MM.1S (cell line): ENCODE measurements at regions not wholly inside any gene's neighbourhood (a gene's known extent, or its start where the extent isn't known, plus 50 kb on each side); places are given as distances from the start of the nearest gene placed in this dataset.

ENCODE experiments used
- DNase-seq: peaks from one replicate; pipeline ENCODE4 v3.0.0-alpha.2; 2015
- H2AFZ ChIP-seq: fragments of 300-600 bp; sonication (generic); 2 replicates; pipeline ENCODE4 v1.6.0; 2016; ENCODE audit warnings: antibody characterized with exemption, low read length
- H3F3A ChIP-seq: fragments of 300-600 bp; sonication (generic); 2 replicates; pipeline ENCODE4 v1.6.1; 2016; ENCODE audit warnings: mild to moderate bottlenecking, antibody characterized with exemption, low read length, moderate library complexity, mixed read lengths; ENCODE audit not compliant: insufficient read depth
- H3K27ac ChIP-seq: fragments of 300-600 bp; sonication (generic); 2 replicates; pipeline ENCODE4 v1.5.1; 2016; ENCODE audit warnings: mild to moderate bottlenecking, low read length
- H3K27me3 ChIP-seq: fragments of 300-600 bp; sonication (generic); replicated peaks from 2 replicates; pipeline ENCODE4 v1.6.0; 2016; ENCODE audit warnings: low read length; ENCODE audit not compliant: insufficient read depth
- H3K36me3 ChIP-seq: fragments of 300-600 bp; sonication (generic); replicated peaks from 2 replicates; pipeline ENCODE4 v1.6.1; 2016; ENCODE audit warnings: mild to moderate bottlenecking, low read length, mixed read lengths; ENCODE audit not compliant: insufficient read depth
- H3K4me1 ChIP-seq: fragments of 300-600 bp; sonication (generic); 2 replicates; pipeline ENCODE4 v1.6.1; 2016; ENCODE audit warnings: low read length, mixed read lengths
- H3K4me2 ChIP-seq: fragments of 300-600 bp; sonication (generic); 2 replicates; pipeline ENCODE4 v1.6.0; 2016; ENCODE audit warnings: low read depth, low read length
- H3K4me3 ChIP-seq: fragments of 300-600 bp; sonication (generic); 2 replicates; pipeline ENCODE4 v1.5.1; 2016; ENCODE audit warnings: low read length, mixed read lengths
- H3K79me2 ChIP-seq: fragments of 300-600 bp; sonication (generic); 2 replicates; pipeline ENCODE4 v1.6.1; 2016; ENCODE audit warnings: mixed run types, low read length, mixed read lengths
- H3K9ac ChIP-seq: fragments of 300-600 bp; sonication (generic); 2 replicates; pipeline ENCODE4 v1.6.1; 2016; ENCODE audit warnings: low read length, mixed read lengths
- H3K9me2 ChIP-seq: fragments of 300-600 bp; sonication (generic); replicated peaks from 2 replicates; pipeline ENCODE4 v1.6.1; 2016; ENCODE audit warnings: mild to moderate bottlenecking, low read length, mixed read lengths; ENCODE audit not compliant: insufficient read depth
- H3K9me3 ChIP-seq: fragments of 300-600 bp; sonication (generic); replicated peaks from 2 replicates; pipeline ENCODE4 v1.6.1; 2016; ENCODE audit warnings: mild to moderate bottlenecking, low read length, mixed read lengths; ENCODE audit not compliant: insufficient read depth
- H4K20me1 ChIP-seq: fragments of 300-600 bp; sonication (generic); 2 replicates; pipeline ENCODE4 v1.6.1; 2016; ENCODE audit warnings: mild to moderate bottlenecking, low read length, moderate library complexity, mixed read lengths; ENCODE audit not compliant: insufficient read depth
- CTCF ChIP-seq: fragments of 300-600 bp; sonication (generic); IDR thresholded peaks from 2 replicates; pipeline ENCODE4 v1.5.1; 2016; ENCODE audit warnings: antibody characterized with exemption, low read length, mixed read lengths
- EZH2 ChIP-seq: fragments of 300-600 bp; sonication (generic); optimal IDR thresholded peaks from 2 replicates; pipeline ENCODE3; 2017; ENCODE audit warnings: low read depth, mild to moderate bottlenecking, antibody characterized with exemption, low read length, mixed read lengths
- EZH2phosphoT487 ChIP-seq: fragments of 300-600 bp; sonication (generic); IDR thresholded peaks from 2 replicates; pipeline ENCODE4 v1.6.1; 2018; ENCODE audit warnings: antibody characterized with exemption, low read length

- H3K27me3 ChIP-seq = no peaks in the 10 kb centered on the region
- TF ChIP-seq EZH2 (no peak), CTCF (no peak)
- no peaks in the 10 kb centered on the region for H3K36me3 ChIP-seq
- no peaks in the 10 kb centered on the region for H3K4me1 ChIP-seq
- H3K27ac ChIP-seq = no peak overlapping the region
- no peak overlapping the region for H3K4me3 ChIP-seq
- no peaks in the 10 kb centered on the region for H3F3A ChIP-seq
- no peak overlapping the region for H3K9ac ChIP-seq
- H3K9me3 ChIP-seq = no peaks in the 10 kb centered on the region
- no peak overlapping the region for H3K4me2 ChIP-seq
- H4K20me1 ChIP-seq = no peaks in the 10 kb centered on the region
- DNase-seq = no peak
- no peak overlapping the region for H2AFZ ChIP-seq
- no peaks in the 10 kb centered on the region for H3K79me2 ChIP-seq
- H3K9me2 ChIP-seq = no peaks in the 10 kb centered on the region
Observed at GRCh38 chr7:131898418-131898817, 342.0 kb upstream of the PODXL start.

GRCh38 chr7:131897790-131898165, 341.4 kb upstream of the PODXL start:
- H3K27me3 ChIP-seq = no peaks in the 10 kb centered on the region
- H3K9me2 ChIP-seq = no peaks in the 10 kb centered on the region
- no peak overlapping the region for H3K4me2 ChIP-seq
- H3K4me3 ChIP-seq = no peak overlapping the region
- H3K79me2 ChIP-seq = no peaks in the 10 kb centered on the region
- H3K27ac ChIP-seq = no peak overlapping the region
- no peak overlapping the region for H3K9ac ChIP-seq
- no peaks in the 10 kb centered on the region for H4K20me1 ChIP-seq
- H3K4me1 ChIP-seq = no peaks in the 10 kb centered on the region
- H3K36me3 ChIP-seq = no peaks in the 10 kb centered on the region
- no peaks in the 10 kb centered on the region for H3K9me3 ChIP-seq
- no peak overlapping the region for H2AFZ ChIP-seq
- DNase-seq = no peak
- H3F3A ChIP-seq = no peaks in the 10 kb centered on the region
- no peak for TF ChIP-seq EZH2
- TF ChIP-seq CTCF = no peak
- no peak for TF ChIP-seq EZH2phosphoT487

GRCh38 chr7:131897016-131897789, 340.8 kb upstream of the PODXL start:
- H3K9ac ChIP-seq = no peak overlapping the region
- H3K27ac ChIP-seq = no peak overlapping the region
- H4K20me1 ChIP-seq = no peaks in the 10 kb centered on the region
- H3K36me3 ChIP-seq = no peaks in the 10 kb centered on the region
- no peaks in the 10 kb centered on the region for H3K27me3 ChIP-seq
- H3K9me2 ChIP-seq = no peaks in the 10 kb centered on the region
- H3K9me3 ChIP-seq = no peaks in the 10 kb centered on the region
- no peak overlapping the region for H3K4me2 ChIP-seq
- H3K4me3 ChIP-seq = no peak overlapping the region
- no peak overlapping the region for H2AFZ ChIP-seq
- H3K79me2 ChIP-seq = no peaks in the 10 kb centered on the region
- TF ChIP-seq EZH2phosphoT487 = no peak
- no peak for TF ChIP-seq CTCF
- DNase-seq = no peak
- no peaks in the 10 kb centered on the region for H3F3A ChIP-seq
- no peaks in the 10 kb centered on the region for H3K4me1 ChIP-seq
